HCT116 (cell line): ENCODE measurements at regions not wholly inside any gene's neighbourhood (a gene's known extent, or its start where the extent isn't known, plus 50 kb on each side); places are given as distances from the start of the nearest gene placed in this dataset.

Source experiments
- ATF3 ChIP-seq: IDR thresholded peaks from 2 replicates; pipeline ENCODE4 v1.6.1; 2012
- CTCF ChIP-seq, 3 experiments: fragments of 200-600 bp in 1 of 3; sonication (generic) in 1 of 3; IDR thresholded peaks in 2 of 3; conservative IDR thresholded peaks in 1 of 3; 2 replicates each; pipeline ENCODE4 v1.5.1; 2012 to 2017; ENCODE audit warnings: low read depth in 2 of 3, low read length in 2 of 3, antibody characterized with exemption in 1 of 3, borderline replicate concordance in 1 of 3, control low read depth in 1 of 3, mild to moderate bottlenecking in 1 of 3, mixed read lengths in 1 of 3, mixed run types in 1 of 3, moderate library complexity in 1 of 3; ENCODE audit not compliant: insufficient read depth in 1 of 3
- EGR1 ChIP-seq: IDR thresholded peaks from 2 replicates; pipeline ENCODE4 v1.6.1; 2012; ENCODE audit warnings: low read depth
- EZH2 ChIP-seq: fragments of 200-600 bp; sonication (generic); IDR thresholded peaks from 2 replicates; pipeline ENCODE4 v1.6.1; 2017; ENCODE audit warnings: antibody characterized with exemption, mixed run types
- JUND ChIP-seq: IDR thresholded peaks from 2 replicates; pipeline ENCODE4 v1.6.1; 2012
- POLR2A ChIP-seq: IDR thresholded peaks from 2 replicates; pipeline ENCODE4 v1.7.0; 2011; ENCODE audit warnings: borderline replicate concordance; ENCODE audit not compliant: insufficient read depth, insufficient read length; ENCODE audit errors: extremely low read depth
- REST ChIP-seq: IDR thresholded peaks from 2 replicates; pipeline ENCODE4 v1.6.1; 2012; ENCODE audit warnings: low read depth
- SP1 ChIP-seq: IDR thresholded peaks from 2 replicates; pipeline ENCODE4 v1.6.1; 2012; ENCODE audit warnings: low read depth
- SRF ChIP-seq: IDR thresholded peaks from 2 replicates; pipeline ENCODE4 v1.6.1; 2012; ENCODE audit warnings: low read depth
- TCF7L2 ChIP-seq: IDR thresholded peaks from 2 replicates; pipeline ENCODE4 v1.7.0; 2011; ENCODE audit warnings: borderline replicate concordance, inconsistent platforms; ENCODE audit not compliant: insufficient read depth, insufficient read length; ENCODE audit errors: extremely low read depth
- ZBTB33 ChIP-seq: IDR thresholded peaks from 2 replicates; pipeline ENCODE4 v1.6.1; 2011; ENCODE audit warnings: mild to moderate bottlenecking, low read length, moderate library complexity; ENCODE audit not compliant: insufficient replicate concordance; ENCODE audit errors: extremely low read depth
- ZFX ChIP-seq: fragments of 450-650 bp; IDR thresholded peaks from 2 replicates; pipeline ENCODE4 v1.6.1; 2017
- ZNF274 ChIP-seq: fragments of 200-500 bp; sonication (Bioruptor generic); IDR thresholded peaks from 2 replicates; pipeline ENCODE4 v1.6.1; 2014; ENCODE audit warnings: mild to moderate bottlenecking, low read depth, low read length, inconsistent platforms

GRCh38 chrX:40314070-40314469 lies 216.3 kb upstream of the BCOR start:
- TF ChIP-seq CTCF (IDR thresholded peaks at IDR 0.05 in 2 of 3, conservative IDR thresholded peaks at IDR 0.05 in 1 of 3; ENCODE audit: borderline replicate concordance in 1 of 3, insufficient read depth in 1 of 3, low read depth in 2 of 3, low read length in 2 of 3) (no peak), EZH2 (no peak), ZNF274 (no peak), EGR1 (no peak), ZBTB33 (no peak), SRF (no peak), REST (no peak), POLR2A (no peak), JUND (no peak), ZFX (no peak), ATF3 (no peak), SP1 (no peak), TCF7L2 (no peak)
